ENCODE measurements at regions not wholly inside any gene's neighbourhood (a gene's known extent, or its start where the extent isn't known, plus 50 kb on each side); places are given as distances from the start of the nearest gene placed in this dataset.

- no peak for DNase-seq (ENCODE audit: low spot score in 2 of 2)
These were observed 178.2 kb downstream of the HDGFL1 start for GRCh38 chr6:22747571-22747970.

DNA sequence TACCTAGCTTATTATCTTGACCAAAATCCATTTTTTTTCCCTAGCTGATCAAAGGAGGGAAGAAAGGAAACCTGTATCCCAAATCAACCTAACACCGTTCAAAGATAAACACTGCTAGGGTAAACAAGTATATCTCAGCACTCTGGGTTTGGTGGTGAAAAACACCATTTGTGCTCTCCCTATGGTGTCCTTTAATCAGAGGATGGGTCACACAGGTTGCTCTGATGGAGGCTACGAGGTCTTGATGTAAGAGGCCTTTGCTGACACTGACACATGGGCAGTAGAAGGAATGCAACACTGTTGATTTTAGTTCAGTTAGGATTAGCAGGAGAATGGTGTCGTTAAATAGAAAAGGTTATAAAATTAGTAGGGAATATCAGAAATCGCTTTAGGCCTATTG, 179.3 kb downstream of the HDGFL1 start:
- intact Hi-C loops (cut with DNase I; ENCODE audit: low total_unique reads): no loop called here
- TF ChIP-seq, protein P1, sequence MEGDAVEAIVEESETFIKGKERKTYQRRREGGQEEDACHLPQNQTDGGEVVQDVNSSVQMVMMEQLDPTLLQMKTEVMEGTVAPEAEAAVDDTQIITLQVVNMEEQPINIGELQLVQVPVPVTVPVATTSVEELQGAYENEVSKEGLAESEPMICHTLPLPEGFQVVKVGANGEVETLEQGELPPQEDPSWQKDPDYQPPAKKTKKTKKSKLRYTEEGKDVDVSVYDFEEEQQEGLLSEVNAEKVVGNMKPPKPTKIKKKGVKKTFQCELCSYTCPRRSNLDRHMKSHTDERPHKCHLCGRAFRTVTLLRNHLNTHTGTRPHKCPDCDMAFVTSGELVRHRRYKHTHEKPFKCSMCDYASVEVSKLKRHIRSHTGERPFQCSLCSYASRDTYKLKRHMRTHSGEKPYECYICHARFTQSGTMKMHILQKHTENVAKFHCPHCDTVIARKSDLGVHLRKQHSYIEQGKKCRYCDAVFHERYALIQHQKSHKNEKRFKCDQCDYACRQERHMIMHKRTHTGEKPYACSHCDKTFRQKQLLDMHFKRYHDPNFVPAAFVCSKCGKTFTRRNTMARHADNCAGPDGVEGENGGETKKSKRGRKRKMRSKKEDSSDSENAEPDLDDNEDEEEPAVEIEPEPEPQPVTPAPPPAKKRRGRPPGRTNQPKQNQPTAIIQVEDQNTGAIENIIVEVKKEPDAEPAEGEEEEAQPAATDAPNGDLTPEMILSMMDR (IDR thresholded peaks at IDR 0.05): no peak
- TF ChIP-seq POLR2A (IDR thresholded peaks at IDR 0.05): no peak
- 93 to 95% methylated on average over 4 of the region's 4 CpGs for WGBS, 2 donors
- H3K4me3 ChIP-seq (ENCODE audit: low read depth, poor library complexity, severe bottlenecking): no peak overlapping the region
- no peak for DNase-seq (ENCODE audit: low spot score in 2 of 2)

More at GRCh38 chr6:22747571-22747970, 178.2 kb downstream of the HDGFL1 start:
- intact Hi-C loops (cut with DNase I; ENCODE audit: low total_unique reads): no loop called here
- 77 to 100% methylated on average over 1 of the region's 1 CpG for WGBS, 2 donors
- TF ChIP-seq, protein P1 (IDR thresholded peaks at IDR 0.05): no peak
- no peak for TF ChIP-seq POLR2A (IDR thresholded peaks at IDR 0.05)
- H3K4me3 ChIP-seq (ENCODE audit: low read depth, poor library complexity, severe bottlenecking): no peak overlapping the region

DNA sequence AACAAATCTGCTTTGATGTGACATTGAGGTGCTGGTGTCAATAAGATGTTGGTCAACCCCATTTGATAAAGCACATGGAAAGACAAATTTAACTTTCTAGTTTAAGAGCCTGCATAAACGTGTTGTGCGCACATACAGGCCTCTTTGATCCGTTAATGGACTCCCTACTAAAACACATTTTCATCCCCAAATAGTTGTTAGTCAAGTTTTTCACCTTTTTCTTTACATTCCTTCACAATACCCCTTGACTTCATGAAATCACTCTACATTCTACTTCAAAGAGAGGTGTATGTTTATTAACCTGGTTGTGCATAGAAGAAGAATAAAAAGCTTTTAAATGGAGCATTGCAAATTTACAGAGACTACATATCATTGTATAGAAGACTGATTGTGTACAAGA, 180.3 kb downstream of the HDGFL1 start:
- TF ChIP-seq, protein P1 (IDR thresholded peaks at IDR 0.05): no peak
- TF ChIP-seq POLR2A (IDR thresholded peaks at IDR 0.05): no peak
- no peak overlapping the region for H3K4me3 ChIP-seq (ENCODE audit: low read depth, poor library complexity, severe bottlenecking)
- no peak for DNase-seq (ENCODE audit: low spot score in 2 of 2)
- intact Hi-C loops (cut with DNase I; ENCODE audit: low total_unique reads): no loop called here
- 88 to 96% methylated on average over 3 of the region's 3 CpGs for WGBS, 2 donors

- WGBS, 2 donors: 87 to 91% methylated on average over 2 of the region's 2 CpGs
- intact Hi-C loops (cut with DNase I; ENCODE audit: low total_unique reads): no loop called here
- no peak for DNase-seq (ENCODE audit: low spot score in 2 of 2)
- TF ChIP-seq, protein P1 (IDR thresholded peaks at IDR 0.05): no peak
- no peak for TF ChIP-seq POLR2A (IDR thresholded peaks at IDR 0.05)
- no peak overlapping the region for H3K4me3 ChIP-seq (ENCODE audit: low read depth, poor library complexity, severe bottlenecking)
These were observed 181.9 kb downstream of the HDGFL1 start for GRCh38 chr6:22751223-22751622.

DNA sequence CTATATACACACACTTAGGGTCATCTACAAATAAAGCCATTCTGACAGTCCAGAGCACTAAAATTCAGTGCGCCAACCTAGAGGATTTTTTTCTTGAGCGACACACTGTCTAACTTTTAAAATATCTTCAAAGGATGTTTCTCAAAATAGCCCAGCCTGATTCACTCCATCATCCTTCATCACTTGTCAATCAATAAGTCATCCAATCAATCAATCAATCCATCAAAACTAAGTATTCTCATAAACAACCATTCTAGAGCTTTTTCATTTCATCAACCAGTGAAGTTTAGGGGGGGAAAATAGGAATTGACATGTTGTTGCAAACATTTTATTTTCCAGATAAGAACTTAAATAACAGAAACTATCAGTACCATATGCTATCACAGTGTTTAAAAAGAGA, 183.2 kb downstream of the HDGFL1 start:
- intact Hi-C loops (cut with DNase I; ENCODE audit: low total_unique reads): no loop called here
- no peak for TF ChIP-seq POLR2A (IDR thresholded peaks at IDR 0.05)
- TF ChIP-seq, protein P1 (IDR thresholded peaks at IDR 0.05): no peak
- DNase-seq (ENCODE audit: low spot score in 2 of 2): no peak
- H3K4me3 ChIP-seq (ENCODE audit: low read depth, poor library complexity, severe bottlenecking): no peak overlapping the region
- WGBS, 2 donors: 95 to 97% methylated on average over 2 of the region's 2 CpGs

- 34 to 36% methylated on average over 2 of the region's 2 CpGs for WGBS, 2 donors
- TF ChIP-seq POLR2A (IDR thresholded peaks at IDR 0.05): no peak
- TF ChIP-seq, protein P1 (IDR thresholded peaks at IDR 0.05): no peak
- no peak for DNase-seq (ENCODE audit: low spot score in 2 of 2)
- H3K4me3 ChIP-seq (ENCODE audit: low read depth, poor library complexity, severe bottlenecking): no peak overlapping the region
- intact Hi-C loops (cut with DNase I; ENCODE audit: low total_unique reads): no loop called here
These were observed 184.7 kb downstream of the HDGFL1 start for GRCh38 chr6:22754061-22754460.
